ENCODE measurements at regions not wholly inside any gene's neighbourhood (a gene's known extent, or its start where the extent isn't known, plus 50 kb on each side); places are given as distances from the start of the nearest gene placed in this dataset.

GRCh38 chr11:28627690-28628255 lies 519.6 kb downstream of the METTL15 start:
- no peaks in the 10 kb centered on the region for H3K4me1 ChIP-seq (ENCODE audit: control insufficient read depth in 1 of 2, insufficient read depth in 2 of 2, low read length in 2 of 2)
- H4K20me1 ChIP-seq (ENCODE audit: insufficient read depth), result no peaks in the 10 kb centered on the region
- BruUV-seq (replicated peaks), result no TSS peak
- intact Hi-C loops (cut with micrococcal nuclease), result no loop called here
- DNase-seq (ENCODE audit: low read depth, low spot score), result no peak
- no peaks in the 10 kb centered on the region for H3K79me2 ChIP-seq (ENCODE audit: insufficient read depth, low read length)
- ATAC-seq, result no peak
- H3K4me3 ChIP-seq (replicated peaks in 1 of 2; ENCODE audit: low read depth in 1 of 2, low read length in 2 of 2), result no peak overlapping the region
- no peaks in the 10 kb centered on the region for H3K27me3 ChIP-seq (ENCODE audit: insufficient read depth, low read length)
- no peak overlapping the region for H3K4me2 ChIP-seq (ENCODE audit: low read length)
- CTCF ChIA-PET, result no interaction called here
- RAD21 ChIA-PET (ENCODE audit: low non-redundant PET in 1 of 2, low total read pairs in 2 of 2, uncharacterized antibody in 2 of 2, unreplicated experiment in 2 of 2), result no interaction called here
- no peaks in the 10 kb centered on the region for H3K9me2 ChIP-seq (ENCODE audit: insufficient read depth)
- H3K9me3 ChIP-seq (ENCODE audit: control insufficient read depth in 1 of 2, insufficient read depth in 1 of 2, low read depth in 1 of 2, low read length in 2 of 2), result no peaks in the 10 kb centered on the region
- POLR2A ChIA-PET, result no interaction called here
- no peaks in the 10 kb centered on the region for H3K36me3 ChIP-seq (ENCODE audit: control insufficient read depth in 1 of 2, insufficient read depth in 2 of 2, low read length in 2 of 2)
- no peak overlapping the region for H3K27ac ChIP-seq (ENCODE audit: low read depth, low read length)
- TF ChIP-seq CTCF (IDR thresholded peaks at IDR 0.05 in 2 of 3, conservative IDR thresholded peaks at IDR 0.05 in 1 of 3; ENCODE audit: borderline replicate concordance in 1 of 3, insufficient read depth in 1 of 3, low read depth in 2 of 3, low read length in 2 of 3) (no peak), SRF (IDR thresholded peaks at IDR 0.05; ENCODE audit: low read depth) (no peak), SIN3A (IDR thresholded peaks at IDR 0.05; ENCODE audit: low read depth) (no peak), POLR2A (IDR thresholded peaks at IDR 0.05; ENCODE audit: borderline replicate concordance, extremely low read depth, insufficient read depth, insufficient read length) (no peak), EGR1 (IDR thresholded peaks at IDR 0.05; ENCODE audit: low read depth) (no peak), YY1 (IDR thresholded peaks at IDR 0.05; ENCODE audit: extremely low read depth, insufficient replicate concordance, low read depth, low read length) (no peak), REST (IDR thresholded peaks at IDR 0.05; ENCODE audit: low read depth) (no peak), ZNF274 (IDR thresholded peaks at IDR 0.05; ENCODE audit: low read depth, low read length) (no peak), TCF7L2 (IDR thresholded peaks at IDR 0.05; ENCODE audit: borderline replicate concordance, extremely low read depth, insufficient read depth, insufficient read length) (no peak), JUND (IDR thresholded peaks at IDR 0.05) (no peak), ZFX (IDR thresholded peaks at IDR 0.05) (no peak), ELF1 (IDR thresholded peaks at IDR 0.05; ENCODE audit: borderline replicate concordance, low read depth) (no peak), RAD21 (IDR thresholded peaks at IDR 0.05; ENCODE audit: low read depth) (no peak), CBX3 (IDR thresholded peaks at IDR 0.05; ENCODE audit: low read depth) (no peak), CEBPB (IDR thresholded peaks at IDR 0.05; ENCODE audit: low read depth) (no peak), ZBTB33 (IDR thresholded peaks at IDR 0.05; ENCODE audit: extremely low read depth, insufficient replicate concordance, low read length) (no peak)
- H2AFZ ChIP-seq (ENCODE audit: low read depth, low read length, poor library complexity, severe bottlenecking), result no peak overlapping the region
- no peak overlapping the region for H3K9ac ChIP-seq (ENCODE audit: low read length)
